Neural cell (in vitro differentiated cells): ENCODE measurements at regions not wholly inside any gene's neighbourhood (a gene's known extent, or its start where the extent isn't known, plus 50 kb on each side); places are given as distances from the start of the nearest gene placed in this dataset.

Experiments used
- EP300 ChIP-seq: fragments of 450-650 bp; conservative IDR thresholded peaks from 2 replicates; pipeline ENCODE4 v1.6.1; 2014; ENCODE audit warnings: antibody characterized with exemption, mild to moderate bottlenecking, moderate library complexity; ENCODE audit not compliant: poor library complexity, severe bottlenecking
- EZH2 ChIP-seq: fragments of 200-600, 300-800 bp; shearing (Covaris generic), sonication (generic); IDR thresholded peaks from 2 replicates; pipeline ENCODE4 v1.6.1; 2014; ENCODE audit warnings: antibody characterized with exemption, low read length, borderline replicate concordance, mild to moderate bottlenecking; ENCODE audit not compliant: insufficient read depth, poor library complexity, severe bottlenecking
- MXI1 ChIP-seq: fragments of 450-650 bp; conservative IDR thresholded peaks from 2 replicates; pipeline ENCODE4 v1.6.1; 2014; ENCODE audit warnings: antibody characterized with exemption, mild to moderate bottlenecking; ENCODE audit not compliant: poor library complexity, severe bottlenecking
- POLR2AphosphoS5 ChIP-seq: IDR thresholded peaks from 2 replicates; pipeline ENCODE4 v1.6.1; 2012
- RAD21 ChIP-seq: fragments of 450-650 bp; conservative IDR thresholded peaks from 2 replicates; pipeline ENCODE4 v1.6.1; 2014; ENCODE audit warnings: antibody characterized with exemption, mild to moderate bottlenecking, moderate library complexity
- SMC3 ChIP-seq: fragments of 450-650 bp; conservative IDR thresholded peaks from 2 replicates; pipeline ENCODE4 v1.6.1; 2014; ENCODE audit warnings: antibody characterized with exemption, mild to moderate bottlenecking, moderate library complexity; ENCODE audit not compliant: poor library complexity
- TAF1 ChIP-seq: IDR thresholded peaks from 2 replicates; pipeline ENCODE4 v1.6.1; 2012; ENCODE audit warnings: low read depth
- TF ChIP-seq, protein P1 (sequence below): fragments of 450-650 bp; IDR thresholded peaks from 2 replicates; pipeline ENCODE4 v1.5.1; 2014; ENCODE audit warnings: antibody characterized with exemption, mild to moderate bottlenecking, moderate library complexity; ENCODE audit not compliant: poor library complexity, severe bottlenecking
- TF ChIP-seq, protein P2 (sequence below): IDR thresholded peaks from 2 replicates; pipeline ENCODE4 v1.6.1; 2012; ENCODE audit warnings: borderline replicate concordance

GRCh38 chr7:69060516-69060915, 537.8 kb upstream of the AUTS2 start:
- TF ChIP-seq EZH2 (no peak), POLR2AphosphoS5 (no peak), MXI1 (no peak), RAD21 (no peak), SMC3 (no peak), EP300 (no peak), TAF1 (no peak)
- TF ChIP-seq, protein P1, sequence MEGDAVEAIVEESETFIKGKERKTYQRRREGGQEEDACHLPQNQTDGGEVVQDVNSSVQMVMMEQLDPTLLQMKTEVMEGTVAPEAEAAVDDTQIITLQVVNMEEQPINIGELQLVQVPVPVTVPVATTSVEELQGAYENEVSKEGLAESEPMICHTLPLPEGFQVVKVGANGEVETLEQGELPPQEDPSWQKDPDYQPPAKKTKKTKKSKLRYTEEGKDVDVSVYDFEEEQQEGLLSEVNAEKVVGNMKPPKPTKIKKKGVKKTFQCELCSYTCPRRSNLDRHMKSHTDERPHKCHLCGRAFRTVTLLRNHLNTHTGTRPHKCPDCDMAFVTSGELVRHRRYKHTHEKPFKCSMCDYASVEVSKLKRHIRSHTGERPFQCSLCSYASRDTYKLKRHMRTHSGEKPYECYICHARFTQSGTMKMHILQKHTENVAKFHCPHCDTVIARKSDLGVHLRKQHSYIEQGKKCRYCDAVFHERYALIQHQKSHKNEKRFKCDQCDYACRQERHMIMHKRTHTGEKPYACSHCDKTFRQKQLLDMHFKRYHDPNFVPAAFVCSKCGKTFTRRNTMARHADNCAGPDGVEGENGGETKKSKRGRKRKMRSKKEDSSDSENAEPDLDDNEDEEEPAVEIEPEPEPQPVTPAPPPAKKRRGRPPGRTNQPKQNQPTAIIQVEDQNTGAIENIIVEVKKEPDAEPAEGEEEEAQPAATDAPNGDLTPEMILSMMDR, result no peak
- TF ChIP-seq, protein P2, sequence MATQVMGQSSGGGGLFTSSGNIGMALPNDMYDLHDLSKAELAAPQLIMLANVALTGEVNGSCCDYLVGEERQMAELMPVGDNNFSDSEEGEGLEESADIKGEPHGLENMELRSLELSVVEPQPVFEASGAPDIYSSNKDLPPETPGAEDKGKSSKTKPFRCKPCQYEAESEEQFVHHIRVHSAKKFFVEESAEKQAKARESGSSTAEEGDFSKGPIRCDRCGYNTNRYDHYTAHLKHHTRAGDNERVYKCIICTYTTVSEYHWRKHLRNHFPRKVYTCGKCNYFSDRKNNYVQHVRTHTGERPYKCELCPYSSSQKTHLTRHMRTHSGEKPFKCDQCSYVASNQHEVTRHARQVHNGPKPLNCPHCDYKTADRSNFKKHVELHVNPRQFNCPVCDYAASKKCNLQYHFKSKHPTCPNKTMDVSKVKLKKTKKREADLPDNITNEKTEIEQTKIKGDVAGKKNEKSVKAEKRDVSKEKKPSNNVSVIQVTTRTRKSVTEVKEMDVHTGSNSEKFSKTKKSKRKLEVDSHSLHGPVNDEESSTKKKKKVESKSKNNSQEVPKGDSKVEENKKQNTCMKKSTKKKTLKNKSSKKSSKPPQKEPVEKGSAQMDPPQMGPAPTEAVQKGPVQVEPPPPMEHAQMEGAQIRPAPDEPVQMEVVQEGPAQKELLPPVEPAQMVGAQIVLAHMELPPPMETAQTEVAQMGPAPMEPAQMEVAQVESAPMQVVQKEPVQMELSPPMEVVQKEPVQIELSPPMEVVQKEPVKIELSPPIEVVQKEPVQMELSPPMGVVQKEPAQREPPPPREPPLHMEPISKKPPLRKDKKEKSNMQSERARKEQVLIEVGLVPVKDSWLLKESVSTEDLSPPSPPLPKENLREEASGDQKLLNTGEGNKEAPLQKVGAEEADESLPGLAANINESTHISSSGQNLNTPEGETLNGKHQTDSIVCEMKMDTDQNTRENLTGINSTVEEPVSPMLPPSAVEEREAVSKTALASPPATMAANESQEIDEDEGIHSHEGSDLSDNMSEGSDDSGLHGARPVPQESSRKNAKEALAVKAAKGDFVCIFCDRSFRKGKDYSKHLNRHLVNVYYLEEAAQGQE, result no peak
